ENCODE measurements at regions not wholly inside any gene's neighbourhood (a gene's known extent, or its start where the extent isn't known, plus 50 kb on each side); places are given as distances from the start of the nearest gene placed in this dataset.

GRCh38 chr5:89407054-89407453, 524.1 kb upstream of the MEF2C start:
- no peak for DNase-seq (ENCODE audit: low read depth)

GRCh38 chr5:89401659-89402058, 518.7 kb upstream of the MEF2C start:
- DNase-seq (ENCODE audit: low read depth), result no peak

GRCh38 chr5:89401012-89401411, 518.0 kb upstream of the MEF2C start:
- DNase-seq (ENCODE audit: low read depth), result no peak

GRCh38 chr5:89399548-89399947, 516.6 kb upstream of the MEF2C start:
- no peak for DNase-seq (ENCODE audit: low read depth)

- peak; percentile 13 for DNase-seq (ENCODE audit: low read depth)
These were observed 514.1 kb upstream of the MEF2C start for GRCh38 chr5:89397096-89397495.

GRCh38 chr5:89396278-89396954, 513.4 kb upstream of the MEF2C start:
- peak; percentile 28 for DNase-seq (ENCODE audit: low read depth)

GRCh38 chr5:89395111-89395510, 512.1 kb upstream of the MEF2C start:
- DNase-seq (ENCODE audit: low read depth), result no peak

GRCh38 chr5:89388872-89389271, 505.9 kb upstream of the MEF2C start:
- no peak for DNase-seq (ENCODE audit: low read depth)

- DNase-seq (ENCODE audit: low read depth), result no peak
These were observed 501.4 kb upstream of the MEF2C start for GRCh38 chr5:89384391-89384790.

GRCh38 chr5:89380635-89381034, 497.7 kb upstream of the MEF2C start:
- no peak for DNase-seq (ENCODE audit: low read depth)

GRCh38 chr5:89377767-89378455, 494.9 kb upstream of the MEF2C start:
- DNase-seq (ENCODE audit: low read depth), result no peak

- no peak for DNase-seq (ENCODE audit: low read depth)
These were observed 492.0 kb upstream of the MEF2C start for GRCh38 chr5:89374818-89375521.

GRCh38 chr5:89374144-89374784, 491.3 kb upstream of the MEF2C start:
- DNase-seq (ENCODE audit: low read depth), result no peak

GRCh38 chr5:89372176-89372575, 489.2 kb upstream of the MEF2C start:
- no peak for DNase-seq (ENCODE audit: low read depth)

- no peak for DNase-seq (ENCODE audit: low read depth)
These were observed 488.7 kb upstream of the MEF2C start for GRCh38 chr5:89371646-89372045.

- no peak for DNase-seq (ENCODE audit: low read depth)
These were observed 476.1 kb upstream of the MEF2C start for GRCh38 chr5:89359046-89359445.

GRCh38 chr5:89353837-89354551, 471.0 kb upstream of the MEF2C start:
- DNase-seq (ENCODE audit: low read depth), result no peak

- DNase-seq (ENCODE audit: low read depth), result no peak
These were observed 469.0 kb upstream of the MEF2C start for GRCh38 chr5:89351975-89352374.

GRCh38 chr5:89351222-89351621, 468.2 kb upstream of the MEF2C start:
- peak; percentile 51 for DNase-seq (ENCODE audit: low read depth)

- DNase-seq (ENCODE audit: low read depth), result no peak
These were observed 467.7 kb upstream of the MEF2C start for GRCh38 chr5:89350684-89351083.

- no peak for DNase-seq (ENCODE audit: low read depth)
These were observed 466.4 kb upstream of the MEF2C start for GRCh38 chr5:89349246-89349980.

Measured in stromal cell of bone marrow (primary cell).